ENCODE measurements at regions not wholly inside any gene's neighbourhood (a gene's known extent, or its start where the extent isn't known, plus 50 kb on each side); places are given as distances from the start of the nearest gene placed in this dataset.

- no peak overlapping the region for H3K27ac ChIP-seq (ENCODE audit: insufficient read depth in 1 of 2, low read depth in 1 of 2, low read length in 2 of 2, poor library complexity in 1 of 2, severe bottlenecking in 2 of 2)
- no peaks in the 10 kb centered on the region for H3K36me3 ChIP-seq (ENCODE audit: control insufficient read depth in 4 of 4, insufficient read depth in 4 of 4, low read length in 3 of 4)
- WGBS (ENCODE audit: insufficient coverage) = 98% methylated on average over 7 of the region's 10 CpGs
- H3K27me3 ChIP-seq (replicated peaks in 2 of 5; ENCODE audit: control insufficient read depth in 4 of 5, insufficient read depth in 5 of 5, low read length in 4 of 5) = no peaks in the 10 kb centered on the region
- no peaks in the 10 kb centered on the region for H3K4me1 ChIP-seq (ENCODE audit: control extremely low read depth in 1 of 4, control insufficient read depth in 4 of 4, insufficient read depth in 4 of 4, low read length in 3 of 4)
- ChIA-PET POLR2A (no interaction called here), CTCF (no interaction called here)
- H3K4me3 ChIP-seq (ENCODE audit: control insufficient read depth in 1 of 7, extremely low read depth in 1 of 7, insufficient read depth in 4 of 7, low read depth in 2 of 7, low read length in 6 of 7) = no peak overlapping the region
- no peaks in the 10 kb centered on the region for H3K9me3 ChIP-seq (ENCODE audit: control extremely low read depth in 1 of 5, control insufficient read depth in 4 of 5, insufficient read depth in 2 of 5, low read depth in 1 of 5, low read length in 4 of 5)
- DNase-seq = no peak
These were observed 77.6 kb upstream of the PMEPA1 start for GRCh38 chr20:57787151-57787989.

- no peak overlapping the region for H3K27ac ChIP-seq (ENCODE audit: insufficient read depth in 1 of 2, low read depth in 1 of 2, low read length in 2 of 2, poor library complexity in 1 of 2, severe bottlenecking in 2 of 2)
- no peak for DNase-seq
- POLR2A ChIA-PET = no interaction called here
- H3K4me1 ChIP-seq (ENCODE audit: control extremely low read depth in 1 of 4, control insufficient read depth in 4 of 4, insufficient read depth in 4 of 4, low read length in 3 of 4) = no peaks in the 10 kb centered on the region
- H3K36me3 ChIP-seq (ENCODE audit: control insufficient read depth in 4 of 4, insufficient read depth in 4 of 4, low read length in 3 of 4) = no peaks in the 10 kb centered on the region
- no peaks in the 10 kb centered on the region for H3K9me3 ChIP-seq (ENCODE audit: control extremely low read depth in 1 of 5, control insufficient read depth in 4 of 5, insufficient read depth in 2 of 5, low read depth in 1 of 5, low read length in 4 of 5)
- no peaks in the 10 kb centered on the region for H3K27me3 ChIP-seq (replicated peaks in 2 of 5; ENCODE audit: control insufficient read depth in 4 of 5, insufficient read depth in 5 of 5, low read length in 4 of 5)
- no peak overlapping the region for H3K4me3 ChIP-seq (ENCODE audit: control insufficient read depth in 1 of 7, extremely low read depth in 1 of 7, insufficient read depth in 4 of 7, low read depth in 2 of 7, low read length in 6 of 7)
- CTCF ChIA-PET = no interaction called here
- WGBS (ENCODE audit: insufficient coverage) = 97% methylated on average over 14 of the region's 14 CpGs
These were observed 76.6 kb upstream of the PMEPA1 start for GRCh38 chr20:57786304-57786932.

GRCh38 chr20:57785720-57786119, 75.9 kb upstream of the PMEPA1 start:
- ChIA-PET CTCF (no interaction called here), POLR2A (interaction anchor here (0.6 kb wide), 1 partner anchor 23 kb away, joined by 4 read pairs; no protein-coding TSS in a partner anchor)
- no peak for DNase-seq
- Histone ChIP-seq H3K4me1 (ENCODE audit: control extremely low read depth in 1 of 4, control insufficient read depth in 4 of 4, insufficient read depth in 4 of 4, low read length in 3 of 4) (no peaks in the 10 kb centered on the region), H3K4me3 (ENCODE audit: control insufficient read depth in 1 of 7, extremely low read depth in 1 of 7, insufficient read depth in 4 of 7, low read depth in 2 of 7, low read length in 6 of 7) (no peak overlapping the region), H3K27me3 (replicated peaks in 2 of 5; ENCODE audit: control insufficient read depth in 4 of 5, insufficient read depth in 5 of 5, low read length in 4 of 5) (no peaks in the 10 kb centered on the region), H3K27ac (ENCODE audit: insufficient read depth in 1 of 2, low read depth in 1 of 2, low read length in 2 of 2, poor library complexity in 1 of 2, severe bottlenecking in 2 of 2) (no peak overlapping the region), H3K9me3 (ENCODE audit: control extremely low read depth in 1 of 5, control insufficient read depth in 4 of 5, insufficient read depth in 2 of 5, low read depth in 1 of 5, low read length in 4 of 5) (no peaks in the 10 kb centered on the region), H3K36me3 (ENCODE audit: control insufficient read depth in 4 of 4, insufficient read depth in 4 of 4, low read length in 3 of 4) (no peaks in the 10 kb centered on the region)
- 95% methylated on average over 1 of the region's 6 CpGs for WGBS (ENCODE audit: insufficient coverage)

GRCh38 chr20:57785061-57785460, 75.2 kb upstream of the PMEPA1 start:
- 96% methylated on average over 4 of the region's 4 CpGs for WGBS (ENCODE audit: insufficient coverage)
- CTCF ChIA-PET = no interaction called here
- no peak for DNase-seq

GRCh38 chr20:57783956-57784837, 74.4 kb upstream of the PMEPA1 start:
- POLR2A ChIA-PET = no interaction called here
- no peaks in the 10 kb centered on the region for H3K27me3 ChIP-seq (replicated peaks in 2 of 5; ENCODE audit: control insufficient read depth in 4 of 5, insufficient read depth in 5 of 5, low read length in 4 of 5)
- WGBS (ENCODE audit: insufficient coverage) = 96% methylated on average over 7 of the region's 10 CpGs

More at GRCh38 chr20:57785061-57785460, 75.2 kb upstream of the PMEPA1 start:
- Histone ChIP-seq H3K27me3 (replicated peaks in 2 of 5; ENCODE audit: control insufficient read depth in 4 of 5, insufficient read depth in 5 of 5, low read length in 4 of 5) (no peaks in the 10 kb centered on the region), H3K27ac (ENCODE audit: insufficient read depth in 1 of 2, low read depth in 1 of 2, low read length in 2 of 2, poor library complexity in 1 of 2, severe bottlenecking in 2 of 2) (no peak overlapping the region), H3K4me3 (ENCODE audit: control insufficient read depth in 1 of 7, extremely low read depth in 1 of 7, insufficient read depth in 4 of 7, low read depth in 2 of 7, low read length in 6 of 7) (no peak overlapping the region), H3K36me3 (ENCODE audit: control insufficient read depth in 4 of 4, insufficient read depth in 4 of 4, low read length in 3 of 4) (no peaks in the 10 kb centered on the region), H3K4me1 (ENCODE audit: control extremely low read depth in 1 of 4, control insufficient read depth in 4 of 4, insufficient read depth in 4 of 4, low read length in 3 of 4) (no peaks in the 10 kb centered on the region), H3K9me3 (ENCODE audit: control extremely low read depth in 1 of 5, control insufficient read depth in 4 of 5, insufficient read depth in 2 of 5, low read depth in 1 of 5, low read length in 4 of 5) (no peaks in the 10 kb centered on the region)
- POLR2A ChIA-PET = no interaction called here

GRCh38 chr20:57783196-57783595, 73.4 kb upstream of the PMEPA1 start:
- H3K4me3 ChIP-seq (ENCODE audit: control insufficient read depth in 1 of 7, extremely low read depth in 1 of 7, insufficient read depth in 4 of 7, low read depth in 2 of 7, low read length in 6 of 7) = no peak overlapping the region
- H3K36me3 ChIP-seq (ENCODE audit: control insufficient read depth in 4 of 4, insufficient read depth in 4 of 4, low read length in 3 of 4) = no peaks in the 10 kb centered on the region
- no peaks in the 10 kb centered on the region for H3K4me1 ChIP-seq (ENCODE audit: control extremely low read depth in 1 of 4, control insufficient read depth in 4 of 4, insufficient read depth in 4 of 4, low read length in 3 of 4)
- ChIA-PET POLR2A (no interaction called here), CTCF (no interaction called here)
- H3K27me3 ChIP-seq (replicated peaks in 2 of 5; ENCODE audit: control insufficient read depth in 4 of 5, insufficient read depth in 5 of 5, low read length in 4 of 5) = peaks cover 0 to 2% (median 0%) of the 10 kb centered on the region in 5 experiments
- 92% methylated on average over 4 of the region's 4 CpGs for WGBS (ENCODE audit: insufficient coverage)
- DNase-seq = no peak
- H3K9me3 ChIP-seq (ENCODE audit: control extremely low read depth in 1 of 5, control insufficient read depth in 4 of 5, insufficient read depth in 2 of 5, low read depth in 1 of 5, low read length in 4 of 5) = no peaks in the 10 kb centered on the region
- no peak overlapping the region for H3K27ac ChIP-seq (ENCODE audit: insufficient read depth in 1 of 2, low read depth in 1 of 2, low read length in 2 of 2, poor library complexity in 1 of 2, severe bottlenecking in 2 of 2)

More at GRCh38 chr20:57783956-57784837, 74.4 kb upstream of the PMEPA1 start:
- DNase-seq = no peak
- CTCF ChIA-PET = no interaction called here
- Histone ChIP-seq H3K4me1 (ENCODE audit: control extremely low read depth in 1 of 4, control insufficient read depth in 4 of 4, insufficient read depth in 4 of 4, low read length in 3 of 4) (no peaks in the 10 kb centered on the region), H3K4me3 (ENCODE audit: control insufficient read depth in 1 of 7, extremely low read depth in 1 of 7, insufficient read depth in 4 of 7, low read depth in 2 of 7, low read length in 6 of 7) (no peak overlapping the region), H3K27ac (ENCODE audit: insufficient read depth in 1 of 2, low read depth in 1 of 2, low read length in 2 of 2, poor library complexity in 1 of 2, severe bottlenecking in 2 of 2) (no peak overlapping the region), H3K36me3 (ENCODE audit: control insufficient read depth in 4 of 4, insufficient read depth in 4 of 4, low read length in 3 of 4) (no peaks in the 10 kb centered on the region), H3K9me3 (ENCODE audit: control extremely low read depth in 1 of 5, control insufficient read depth in 4 of 5, insufficient read depth in 2 of 5, low read depth in 1 of 5, low read length in 4 of 5) (no peaks in the 10 kb centered on the region)

Measured in common myeloid progenitor, CD34-positive (primary cell).